ENCODE measurements at regions not wholly inside any gene's neighbourhood (a gene's known extent, or its start where the extent isn't known, plus 50 kb on each side); places are given as distances from the start of the nearest gene placed in this dataset.

DNA sequence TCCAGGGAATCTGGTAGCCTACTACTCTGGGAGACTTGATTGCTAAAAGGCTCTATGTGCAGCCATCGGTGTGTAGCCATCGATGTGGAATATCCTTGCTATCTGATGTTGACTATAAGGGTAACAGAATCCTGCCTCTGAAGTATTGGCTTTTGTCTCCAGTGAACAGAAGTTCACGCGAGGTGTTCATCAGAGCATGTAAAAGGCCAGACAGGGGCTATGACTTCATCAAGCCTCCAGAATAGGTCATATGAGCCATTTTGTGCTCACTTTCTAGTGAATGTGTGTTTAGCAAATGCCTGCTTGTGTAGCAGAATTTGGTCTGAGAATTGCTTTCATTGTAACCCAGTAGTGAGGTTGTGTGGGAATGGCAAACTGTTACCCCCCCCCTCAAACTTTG lies 66.8 kb upstream of the RAD23B start:
- no peak overlapping the region for H3K4me3 ChIP-seq (replicated peaks; ENCODE audit: low read depth, low read length)
- no peak for DNase-seq (ENCODE audit: extremely low read depth, low read depth)
- no peak for TF ChIP-seq CTCF (IDR thresholded peaks at IDR 0.05; ENCODE audit: low read depth, low read length, missing control alignments)

- TF ChIP-seq CTCF (IDR thresholded peaks at IDR 0.05; ENCODE audit: low read depth, low read length, missing control alignments): no peak
- no peak overlapping the region for H3K4me3 ChIP-seq (replicated peaks; ENCODE audit: low read depth, low read length)
- DNase-seq (ENCODE audit: extremely low read depth, low read depth): no peak
Measured at GRCh38 chr9:107218829-107219485, 64.1 kb upstream of the RAD23B start.

DNA sequence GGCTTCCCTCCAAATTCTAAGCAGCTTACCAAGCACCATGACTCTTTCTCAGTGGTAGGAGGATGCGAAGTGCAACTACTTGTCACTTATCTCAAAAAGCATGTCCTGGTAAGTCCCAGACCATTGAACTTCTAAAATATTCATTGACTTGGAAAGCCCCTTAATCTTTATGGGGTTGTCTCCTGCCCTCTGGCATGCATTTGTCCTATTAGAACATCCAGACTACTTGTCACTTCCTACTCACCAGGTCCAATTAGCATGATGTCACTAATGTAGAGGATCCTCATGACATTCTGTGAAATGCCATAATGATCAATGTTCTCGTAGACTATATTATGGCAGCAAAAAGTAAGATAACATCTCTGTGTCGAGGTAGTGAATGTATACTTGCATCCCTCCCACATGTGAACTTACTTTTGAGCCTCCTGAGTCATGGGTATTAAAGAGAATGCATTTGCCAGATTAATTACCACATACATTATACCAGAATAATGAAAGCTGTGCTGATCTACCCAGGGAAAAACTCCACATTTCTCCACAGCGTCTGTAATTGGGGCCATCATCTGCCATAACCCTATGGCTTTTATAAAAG lies 63.5 kb upstream of the RAD23B start:
- H3K4me3 ChIP-seq (replicated peaks; ENCODE audit: low read depth, low read length): no peak overlapping the region
- no peak for DNase-seq (ENCODE audit: extremely low read depth, low read depth)
- TF ChIP-seq CTCF (IDR thresholded peaks at IDR 0.05; ENCODE audit: low read depth, low read length, missing control alignments): no peak

GRCh38 chr9:107221321-107221720 lies 61.8 kb upstream of the RAD23B start:
- no peak for DNase-seq (ENCODE audit: extremely low read depth, low read depth)
- TF ChIP-seq CTCF (IDR thresholded peaks at IDR 0.05; ENCODE audit: low read depth, low read length, missing control alignments): no peak

DNA sequence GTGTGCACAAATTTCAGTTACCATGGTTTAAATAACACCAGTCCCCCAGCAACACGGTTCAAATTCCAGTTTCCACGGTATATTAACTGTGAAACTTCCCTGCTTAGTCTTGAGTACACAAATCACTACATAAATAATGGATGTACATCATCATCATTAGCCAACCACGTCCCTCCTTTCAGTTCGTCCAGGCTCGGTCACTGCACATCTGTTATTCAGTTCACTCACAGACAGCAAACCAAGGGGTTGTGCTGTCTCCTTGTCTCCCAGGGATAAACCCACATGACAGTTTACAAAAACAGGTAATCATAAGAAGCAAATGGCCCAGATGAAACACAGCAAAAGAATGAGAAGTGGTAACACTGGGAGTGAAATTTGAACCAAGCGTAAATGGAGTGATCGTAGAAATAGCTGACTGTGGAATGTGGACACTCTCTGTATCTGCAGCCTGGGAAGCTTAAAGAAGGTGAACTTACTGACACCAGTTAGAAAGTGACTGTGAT lies 61.0 kb upstream of the RAD23B start:
- 0 out of 2 replicates have a peak overlapping the region, but pooled peaks have one; percentile 13 for H3K4me3 ChIP-seq (replicated peaks; ENCODE audit: low read depth, low read length)

More at GRCh38 chr9:107221321-107221720, 61.8 kb upstream of the RAD23B start:
- H3K4me3 ChIP-seq (replicated peaks; ENCODE audit: low read depth, low read length): no peak overlapping the region

GRCh38 chr9:107223381-107223780 lies 59.7 kb upstream of the RAD23B start:
- no peak for DNase-seq (ENCODE audit: extremely low read depth, low read depth)
- no peak overlapping the region for H3K4me3 ChIP-seq (replicated peaks; ENCODE audit: low read depth, low read length)

More for the DNA sequence above, 61.0 kb upstream of the RAD23B start:
- DNase-seq (ENCODE audit: extremely low read depth, low read depth): no peak
- no peak for TF ChIP-seq CTCF (IDR thresholded peaks at IDR 0.05; ENCODE audit: low read depth, low read length, missing control alignments)

More at GRCh38 chr9:107223381-107223780, 59.7 kb upstream of the RAD23B start:
- no peak for TF ChIP-seq CTCF (IDR thresholded peaks at IDR 0.05; ENCODE audit: low read depth, low read length, missing control alignments)

Data from HFF-Myc (cell line).